SK-N-SH treated with all-trans-retinoic acid at 6 μM for 48 hours (cell line): ENCODE measurements at regions not wholly inside any gene's neighbourhood (a gene's known extent, or its start where the extent isn't known, plus 50 kb on each side); places are given as distances from the start of the nearest gene placed in this dataset.

Source experiments
- ARNTL ChIP-seq: fragments of 450-650 bp; formaldehyde crosslinking; IDR thresholded peaks from 2 replicates; pipeline ENCODE4 v1.5.0; 2020; ENCODE audit warnings: low read depth, mild to moderate bottlenecking, moderate library complexity, borderline replicate concordance
- CSRNP3 ChIP-seq: fragments of 250-450 bp; sonication (Bioruptor Pico); IDR thresholded peaks from 2 replicates; pipeline ENCODE4 v1.5.1; 2021; ENCODE audit warnings: mild to moderate bottlenecking, moderate library complexity
- GLIS3 ChIP-seq: fragments of 250-450 bp; sonication (Bioruptor Pico); IDR thresholded peaks from 2 replicates; pipeline ENCODE4 v1.5.0; 2020; ENCODE audit warnings: mild to moderate bottlenecking, moderate library complexity
- RARB ChIP-seq: fragments of 250-450 bp; sonication (Bioruptor Pico); IDR thresholded peaks from 2 replicates; pipeline ENCODE4 v1.8.0; 2021; ENCODE audit warnings: mild to moderate bottlenecking, moderate library complexity
- SNAI2 ChIP-seq: fragments of 250-450 bp; sonication (Bioruptor Pico); IDR thresholded peaks from 2 replicates; pipeline ENCODE4 v1.5.0; 2020; ENCODE audit warnings: mild to moderate bottlenecking, moderate library complexity
- TCF4 ChIP-seq: fragments of 250-450 bp; sonication (Bioruptor Pico); IDR thresholded peaks from 2 replicates; pipeline ENCODE4 v1.8.0; 2021; ENCODE audit warnings: mild to moderate bottlenecking, moderate library complexity, borderline replicate concordance
- TOX ChIP-seq: fragments of 250-450 bp; sonication (Bioruptor Pico); IDR thresholded peaks from 2 replicates; pipeline ENCODE4 v1.8.0; 2021; ENCODE audit warnings: mild to moderate bottlenecking, moderate library complexity, borderline replicate concordance
- ZC3H10 ChIP-seq: fragments of 250-450 bp; sonication (Bioruptor Pico); IDR thresholded peaks from 2 replicates; pipeline ENCODE4 v1.5.1; 2021; ENCODE audit warnings: mild to moderate bottlenecking, moderate library complexity
- ZFP3 ChIP-seq: fragments of 250-450 bp; sonication (Bioruptor Pico); IDR thresholded peaks from 2 replicates; pipeline ENCODE4 v1.5.0; 2020; ENCODE audit warnings: mild to moderate bottlenecking, moderate library complexity
- ZFP30 ChIP-seq: fragments of 450-650 bp; formaldehyde crosslinking; IDR thresholded peaks from 2 replicates; pipeline ENCODE4 v1.5.0; 2022; ENCODE audit warnings: mild to moderate bottlenecking, moderate library complexity
- ZNF70 ChIP-seq: fragments of 450-650 bp; formaldehyde crosslinking; IDR thresholded peaks from 2 replicates; pipeline ENCODE4 v1.5.0; 2020; ENCODE audit warnings: mild to moderate bottlenecking, moderate library complexity
- ZNF8 ChIP-seq: fragments of 450-650 bp; formaldehyde crosslinking; IDR thresholded peaks from 2 replicates; pipeline ENCODE4 v1.5.0; 2020; ENCODE audit warnings: mild to moderate bottlenecking, moderate library complexity
- TF ChIP-seq, protein P1 (sequence below): fragments of 250-450 bp; sonication (Bioruptor Pico); IDR thresholded peaks from 2 replicates; pipeline ENCODE4 v1.8.0; 2020; ENCODE audit warnings: mild to moderate bottlenecking, moderate library complexity, borderline replicate concordance

- no peak for TF ChIP-seq TOX (CRISPR knock-in tag)
- no peak for TF ChIP-seq RARB (CRISPR knock-in tag)
- TF ChIP-seq ZC3H10: no peak
- no peak for TF ChIP-seq ZNF8 (CRISPR knock-in tag)
- no peak for TF ChIP-seq SNAI2 (CRISPR knock-in tag)
- no peak for TF ChIP-seq GLIS3 (CRISPR knock-in tag)
- TF ChIP-seq, protein P1, sequence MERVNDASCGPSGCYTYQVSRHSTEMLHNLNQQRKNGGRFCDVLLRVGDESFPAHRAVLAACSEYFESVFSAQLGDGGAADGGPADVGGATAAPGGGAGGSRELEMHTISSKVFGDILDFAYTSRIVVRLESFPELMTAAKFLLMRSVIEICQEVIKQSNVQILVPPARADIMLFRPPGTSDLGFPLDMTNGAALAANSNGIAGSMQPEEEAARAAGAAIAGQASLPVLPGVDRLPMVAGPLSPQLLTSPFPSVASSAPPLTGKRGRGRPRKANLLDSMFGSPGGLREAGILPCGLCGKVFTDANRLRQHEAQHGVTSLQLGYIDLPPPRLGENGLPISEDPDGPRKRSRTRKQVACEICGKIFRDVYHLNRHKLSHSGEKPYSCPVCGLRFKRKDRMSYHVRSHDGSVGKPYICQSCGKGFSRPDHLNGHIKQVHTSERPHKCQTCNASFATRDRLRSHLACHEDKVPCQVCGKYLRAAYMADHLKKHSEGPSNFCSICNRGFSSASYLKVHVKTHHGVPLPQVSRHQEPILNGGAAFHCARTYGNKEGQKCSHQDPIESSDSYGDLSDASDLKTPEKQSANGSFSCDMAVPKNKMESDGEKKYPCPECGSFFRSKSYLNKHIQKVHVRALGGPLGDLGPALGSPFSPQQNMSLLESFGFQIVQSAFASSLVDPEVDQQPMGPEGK (CRISPR knock-in tag): no peak
- no peak for TF ChIP-seq ZNF70 (CRISPR knock-in tag)
- TF ChIP-seq TCF4 (CRISPR knock-in tag): no peak
- TF ChIP-seq ARNTL (CRISPR knock-in tag): no peak
- TF ChIP-seq ZFP30 (CRISPR knock-in tag): no peak
- no peak for TF ChIP-seq CSRNP3
- TF ChIP-seq ZFP3: no peak
Observed at GRCh38 chr6:179340-179950, 112.8 kb upstream of the DUSP22 start.
